Neural cell (in vitro differentiated cells): ENCODE measurements at regions not wholly inside any gene's neighbourhood (a gene's known extent, or its start where the extent isn't known, plus 50 kb on each side); places are given as distances from the start of the nearest gene placed in this dataset.

Source experiments
- EP300 ChIP-seq: fragments of 450-650 bp; conservative IDR thresholded peaks from 2 replicates; pipeline ENCODE4 v1.6.1; 2014; ENCODE audit warnings: antibody characterized with exemption, mild to moderate bottlenecking, moderate library complexity; ENCODE audit not compliant: poor library complexity, severe bottlenecking
- EZH2 ChIP-seq: fragments of 200-600, 300-800 bp; shearing (Covaris generic), sonication (generic); IDR thresholded peaks from 2 replicates; pipeline ENCODE4 v1.6.1; 2014; ENCODE audit warnings: antibody characterized with exemption, low read length, borderline replicate concordance, mild to moderate bottlenecking; ENCODE audit not compliant: insufficient read depth, poor library complexity, severe bottlenecking
- POLR2AphosphoS5 ChIP-seq: IDR thresholded peaks from 2 replicates; pipeline ENCODE4 v1.6.1; 2012
- RAD21 ChIP-seq: fragments of 450-650 bp; conservative IDR thresholded peaks from 2 replicates; pipeline ENCODE4 v1.6.1; 2014; ENCODE audit warnings: antibody characterized with exemption, mild to moderate bottlenecking, moderate library complexity
- REST ChIP-seq: IDR thresholded peaks from 2 replicates; pipeline ENCODE4 v1.6.1; 2012; ENCODE audit warnings: borderline replicate concordance
- SMC3 ChIP-seq: fragments of 450-650 bp; conservative IDR thresholded peaks from 2 replicates; pipeline ENCODE4 v1.6.1; 2014; ENCODE audit warnings: antibody characterized with exemption, mild to moderate bottlenecking, moderate library complexity; ENCODE audit not compliant: poor library complexity
- TAF1 ChIP-seq: IDR thresholded peaks from 2 replicates; pipeline ENCODE4 v1.6.1; 2012; ENCODE audit warnings: low read depth
- TF ChIP-seq, protein P1 (sequence below): fragments of 450-650 bp; IDR thresholded peaks from 2 replicates; pipeline ENCODE4 v1.5.1; 2014; ENCODE audit warnings: antibody characterized with exemption, mild to moderate bottlenecking, moderate library complexity; ENCODE audit not compliant: poor library complexity, severe bottlenecking

GRCh38 chr18:7512990-7513389 is 54.1 kb upstream of the PTPRM start:
- TF ChIP-seq, protein P1, sequence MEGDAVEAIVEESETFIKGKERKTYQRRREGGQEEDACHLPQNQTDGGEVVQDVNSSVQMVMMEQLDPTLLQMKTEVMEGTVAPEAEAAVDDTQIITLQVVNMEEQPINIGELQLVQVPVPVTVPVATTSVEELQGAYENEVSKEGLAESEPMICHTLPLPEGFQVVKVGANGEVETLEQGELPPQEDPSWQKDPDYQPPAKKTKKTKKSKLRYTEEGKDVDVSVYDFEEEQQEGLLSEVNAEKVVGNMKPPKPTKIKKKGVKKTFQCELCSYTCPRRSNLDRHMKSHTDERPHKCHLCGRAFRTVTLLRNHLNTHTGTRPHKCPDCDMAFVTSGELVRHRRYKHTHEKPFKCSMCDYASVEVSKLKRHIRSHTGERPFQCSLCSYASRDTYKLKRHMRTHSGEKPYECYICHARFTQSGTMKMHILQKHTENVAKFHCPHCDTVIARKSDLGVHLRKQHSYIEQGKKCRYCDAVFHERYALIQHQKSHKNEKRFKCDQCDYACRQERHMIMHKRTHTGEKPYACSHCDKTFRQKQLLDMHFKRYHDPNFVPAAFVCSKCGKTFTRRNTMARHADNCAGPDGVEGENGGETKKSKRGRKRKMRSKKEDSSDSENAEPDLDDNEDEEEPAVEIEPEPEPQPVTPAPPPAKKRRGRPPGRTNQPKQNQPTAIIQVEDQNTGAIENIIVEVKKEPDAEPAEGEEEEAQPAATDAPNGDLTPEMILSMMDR, result no peak
- TF ChIP-seq EZH2 (no peak), POLR2AphosphoS5 (no peak), REST (no peak), SMC3 (no peak), RAD21 (no peak), EP300 (no peak), TAF1 (no peak)
